NCI-H1092 (cell line): ENCODE measurements at regions not wholly inside any gene's neighbourhood (a gene's known extent, or its start where the extent isn't known, plus 50 kb on each side); places are given as distances from the start of the nearest gene placed in this dataset.
"Not testable (repeated sequence)": the region's sequence is repeated elsewhere in the genome, so short reads cannot be mapped to it uniquely, and the experiment has no call there.

ENCODE experiments used
- DNase-seq: peaks from one replicate; lab custom pipeline; 2025; lab: John Stamatoyannopoulos, UW

GRCh38 chr16:52787709-52788108 lies 240.8 kb upstream of the TOX3 start:
- DNase-seq: no peak

- no peak for DNase-seq
Observed at GRCh38 chr16:52786091-52786490, 239.1 kb upstream of the TOX3 start.

DNA sequence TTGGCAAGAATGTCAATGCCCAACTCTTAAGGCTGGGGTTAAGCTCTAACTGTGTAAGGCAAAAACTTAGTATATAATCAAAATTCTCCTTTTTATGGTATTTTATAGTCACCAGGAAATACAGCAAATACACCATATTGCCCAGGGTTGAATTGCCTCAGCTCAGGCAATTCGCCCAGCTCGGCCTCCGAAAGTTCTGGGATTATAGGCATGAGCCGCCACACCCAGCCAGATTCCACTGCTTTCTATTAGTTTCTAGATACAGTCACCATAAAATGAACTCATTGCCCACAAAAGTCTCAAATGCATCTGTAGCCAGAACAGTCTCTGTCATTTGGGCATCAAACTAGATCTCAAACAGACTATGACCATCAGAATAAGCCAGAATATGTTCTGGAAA lies 238.7 kb upstream of the TOX3 start:
- DNase-seq: no peak

- DNase-seq: no peak
Observed at GRCh38 chr16:52783616-52784015, 236.7 kb upstream of the TOX3 start.

GRCh38 chr16:52781005-52781630 lies 234.2 kb upstream of the TOX3 start:
- DNase-seq: no peak

GRCh38 chr16:52773026-52773425 lies 226.1 kb upstream of the TOX3 start:
- peak; percentile 43 for DNase-seq

DNA sequence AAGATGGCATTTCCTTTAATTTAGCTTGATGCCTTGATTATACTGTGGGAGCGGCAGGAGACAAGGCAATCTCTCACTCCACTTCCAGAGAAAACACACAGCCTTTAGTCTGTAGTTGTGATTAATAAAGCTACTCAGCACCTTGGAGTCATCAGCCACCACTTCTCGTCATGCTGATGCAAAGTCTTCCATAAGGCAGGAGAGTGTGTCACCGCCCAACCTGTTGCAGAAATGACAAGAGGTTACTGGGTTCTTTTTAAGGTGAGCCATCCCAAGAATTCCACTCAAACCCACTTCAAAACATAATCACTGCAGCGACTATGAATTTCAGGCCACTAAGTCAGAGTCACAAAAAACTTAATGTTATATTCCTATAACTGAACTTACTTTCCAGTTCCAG lies 223.9 kb upstream of the TOX3 start:
- DNase-seq: no peak

GRCh38 chr16:52758473-52758855 lies 211.5 kb upstream of the TOX3 start:
- no peak for DNase-seq

GRCh38 chr16:52757746-52758472 lies 211.0 kb upstream of the TOX3 start:
- DNase-seq: no peak

DNA sequence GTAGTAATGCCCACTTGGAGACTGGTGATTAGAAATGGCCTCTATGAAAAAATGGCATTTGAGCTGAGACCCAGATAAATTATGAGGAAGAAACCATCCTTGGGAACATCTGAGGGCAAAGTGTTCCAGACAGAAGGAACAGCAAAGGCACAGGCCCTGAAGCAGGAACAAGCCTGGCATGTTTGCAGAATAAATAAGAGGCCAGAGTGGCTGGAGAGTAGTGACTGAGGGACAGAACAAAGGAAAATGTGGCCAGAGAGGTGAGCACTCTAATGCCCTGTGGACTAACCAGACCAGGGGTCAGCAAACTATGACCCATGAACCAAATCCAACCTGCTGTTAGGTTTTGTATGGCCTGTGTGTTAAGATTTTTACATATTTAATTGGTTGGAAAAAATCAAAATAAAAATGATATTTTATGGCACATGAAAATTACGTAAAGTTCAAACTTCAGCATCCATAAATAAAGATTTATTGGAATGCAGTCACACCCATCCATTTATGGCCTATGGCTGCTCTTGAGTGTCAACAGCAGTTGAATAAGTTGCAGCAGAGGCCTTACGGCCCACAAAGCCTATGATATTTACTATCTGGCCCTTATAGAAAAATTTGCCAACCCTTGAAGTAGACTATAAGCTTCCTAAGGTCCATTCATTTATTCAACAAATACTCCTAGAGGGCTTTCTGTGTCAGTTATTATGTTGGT lies 210.0 kb upstream of the TOX3 start:
- DNase-seq: no peak

DNA sequence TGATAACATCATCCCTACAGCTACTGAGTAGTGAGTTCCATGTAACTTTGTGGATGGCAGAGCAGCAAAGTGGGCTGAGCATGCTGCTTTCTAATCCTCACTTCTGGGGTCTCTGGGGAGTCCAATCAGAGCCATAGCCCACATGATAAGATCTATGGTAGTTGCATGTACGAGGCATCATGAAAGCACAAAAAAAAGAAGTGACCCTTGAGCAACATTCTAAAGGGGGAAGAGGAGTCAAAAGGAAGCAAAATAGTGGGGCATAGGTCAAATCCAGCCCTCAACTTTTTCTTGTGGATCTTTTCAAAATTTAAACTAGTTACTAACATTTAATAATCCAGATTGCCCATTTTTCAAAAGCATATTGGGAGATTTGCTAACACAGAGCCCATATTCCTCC lies 208.5 kb upstream of the TOX3 start:
- DNase-seq: no peak

- DNase-seq: no peak
Observed at GRCh38 chr16:52751035-52751434, 204.1 kb upstream of the TOX3 start.

DNA sequence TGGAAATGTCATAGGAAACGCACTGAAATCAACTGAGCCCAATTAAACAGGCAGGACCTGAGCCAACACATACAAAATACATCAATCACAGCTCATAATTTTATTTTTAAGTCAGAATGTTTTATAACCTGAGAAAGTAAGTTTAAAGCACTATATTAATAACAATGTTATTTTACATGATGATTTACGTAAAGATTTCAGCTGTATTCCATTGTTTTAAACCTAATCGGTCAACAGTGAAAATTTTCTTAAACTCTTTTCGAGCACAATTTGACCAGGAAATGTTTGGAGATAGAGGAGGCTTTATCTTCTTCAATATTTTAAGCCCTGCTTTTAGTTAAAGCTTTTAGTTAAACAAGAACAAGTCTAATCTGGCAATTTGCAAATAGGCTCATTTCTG lies 201.8 kb upstream of the TOX3 start:
- DNase-seq: no peak

DNA sequence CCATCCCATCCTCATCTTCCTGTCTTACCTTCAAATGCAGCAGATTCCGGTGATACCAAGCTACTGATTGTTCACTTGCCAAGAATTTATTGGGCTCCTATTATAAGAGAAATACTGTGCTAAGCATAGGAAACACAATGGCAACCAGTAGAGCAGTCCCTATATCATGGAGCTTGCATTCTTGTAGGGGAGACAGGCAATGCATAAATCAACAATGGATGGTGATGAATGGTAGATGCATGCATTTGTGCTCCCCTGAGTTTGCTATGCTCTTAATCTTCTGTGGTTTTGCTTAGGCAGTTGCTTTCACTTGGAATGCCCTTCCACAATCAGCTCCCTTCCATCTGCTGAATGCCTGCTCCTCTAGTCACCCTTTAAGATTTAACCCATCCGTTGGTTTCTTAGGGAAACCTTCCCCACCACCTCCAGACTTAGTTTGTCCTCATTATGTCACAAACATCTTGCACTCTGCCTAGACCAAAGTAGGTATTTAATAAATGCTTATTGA lies 200.2 kb upstream of the TOX3 start:
- no peak for DNase-seq

- no peak for DNase-seq
Observed at GRCh38 chr16:52743707-52744106, 196.8 kb upstream of the TOX3 start.

GRCh38 chr16:52742608-52743170 lies 195.7 kb upstream of the TOX3 start:
- no peak for DNase-seq

DNA sequence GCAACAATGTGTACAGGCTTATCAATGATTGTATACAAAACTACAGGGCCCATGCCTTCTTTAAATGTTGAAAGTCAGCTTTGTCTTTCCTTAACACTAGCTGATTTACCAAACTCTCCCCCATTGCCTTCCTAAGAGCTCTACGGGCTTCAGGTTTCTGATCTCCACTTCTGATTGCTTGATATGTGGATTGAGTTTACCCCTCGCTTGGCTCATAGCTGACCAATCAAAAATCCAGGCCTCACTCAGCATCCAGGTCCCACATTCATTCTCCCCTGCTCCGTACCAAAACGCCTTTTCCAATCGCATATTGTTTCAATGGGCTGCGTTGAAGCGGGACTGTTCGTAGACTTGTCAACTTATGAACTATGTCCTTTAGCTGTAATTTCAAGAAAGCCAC lies 195.1 kb upstream of the TOX3 start:
- DNase-seq: no peak

GRCh38 chr16:52741351-52741750 lies 194.4 kb upstream of the TOX3 start:
- no peak for DNase-seq

- DNase-seq: peak; percentile 7
Observed at GRCh38 chr16:52740766-52741165, 193.8 kb upstream of the TOX3 start.

GRCh38 chr16:52740333-52740732 lies 193.4 kb upstream of the TOX3 start:
- no peak for DNase-seq

DNA sequence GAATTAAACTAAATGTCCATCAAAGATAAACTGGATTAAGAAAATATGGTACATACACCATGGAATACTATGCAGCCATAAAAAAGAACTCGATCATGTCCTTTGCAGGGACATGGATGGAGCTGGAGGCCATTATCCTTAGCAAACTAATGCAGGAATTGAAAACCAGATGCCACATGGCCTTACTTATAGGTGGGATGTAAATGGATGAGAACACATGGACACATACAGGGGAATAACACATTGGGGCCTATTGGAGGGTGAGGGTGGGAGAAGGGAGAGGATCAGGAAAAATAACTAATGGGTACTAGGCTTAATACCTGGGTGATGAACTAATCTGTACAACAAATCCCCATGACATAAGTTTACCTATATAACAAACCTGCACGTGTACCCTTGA lies 192.0 kb upstream of the TOX3 start:
- not testable (repeated sequence) for DNase-seq

GRCh38 chr16:52731219-52731875 lies 184.4 kb upstream of the TOX3 start:
- no peak for DNase-seq
